ENCODE measurements at regions not wholly inside any gene's neighbourhood (a gene's known extent, or its start where the extent isn't known, plus 50 kb on each side); places are given as distances from the start of the nearest gene placed in this dataset.

DNA sequence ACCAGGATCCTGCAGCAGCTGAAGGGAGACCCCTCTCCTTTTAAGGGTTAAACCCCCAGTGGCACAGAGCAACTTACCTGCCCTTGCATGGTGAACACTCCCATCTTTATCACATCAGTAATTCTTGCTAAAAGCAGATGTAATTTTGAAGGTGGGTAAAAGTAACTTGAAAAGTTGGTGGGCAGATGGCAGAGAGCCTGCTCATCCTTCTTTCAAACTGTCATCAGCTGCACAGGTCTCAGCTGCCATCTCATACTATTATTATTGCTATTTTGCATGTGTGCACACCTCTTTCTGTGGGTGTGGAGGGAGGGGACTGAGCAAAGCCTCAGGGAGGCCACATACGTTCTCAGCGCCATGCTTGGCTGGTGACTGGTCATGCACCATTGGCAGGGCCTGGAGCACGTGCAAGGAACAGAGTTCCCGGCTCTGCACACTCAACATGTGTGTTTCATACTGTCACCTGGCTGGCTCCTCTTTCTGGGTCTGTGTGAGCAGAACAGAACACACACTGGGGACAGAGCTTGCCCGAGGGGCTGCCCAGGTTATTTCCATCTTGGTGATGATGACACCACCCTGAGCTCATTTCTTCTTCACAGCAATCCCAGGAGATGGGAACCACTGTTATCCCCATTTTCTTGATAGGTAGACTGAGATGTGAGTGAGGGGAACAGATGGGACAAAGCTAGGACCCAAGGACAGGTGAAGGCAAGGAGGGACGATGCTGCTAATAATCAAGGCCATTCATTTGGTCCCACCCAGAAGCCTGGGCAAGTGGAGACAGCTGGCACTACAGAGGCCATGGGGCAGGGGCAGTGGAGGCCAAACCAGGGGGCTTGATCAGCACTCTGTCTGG, 95.8 kb upstream of the KLF13 start:
- Histone ChIP-seq H3K27ac (ENCODE audit: low read length) (no peak overlapping the region), H3F3A (ENCODE audit: low read length, unreplicated experiment) (no peaks in the 10 kb centered on the region), H3K4me2 (ENCODE audit: low read length) (no peak overlapping the region), H3K79me2 (ENCODE audit: low read length) (no peaks in the 10 kb centered on the region), H3K9ac (ENCODE audit: low read length) (no peak overlapping the region), H4K20me1 (ENCODE audit: low read length) (no peaks in the 10 kb centered on the region), H3K36me3 (ENCODE audit: low read depth, low read length) (no peaks in the 10 kb centered on the region), H3K9me3 (ENCODE audit: low read length) (no peaks in the 10 kb centered on the region), H3K4me1 (ENCODE audit: insufficient read depth, low read length) (no peaks in the 10 kb centered on the region), H2AFZ (ENCODE audit: low read length) (no peak overlapping the region), H3K4me3 (ENCODE audit: low read length) (no peak overlapping the region), H3K9me2 (replicated peaks; ENCODE audit: low read length) (no peaks in the 10 kb centered on the region), H3K27me3 (ENCODE audit: low read length) (0 out of 2 replicates have a peak, but pooled peaks cover 5% of the 10 kb centered on the region)
- no peak for ATAC-seq
- BruUV-seq (replicated peaks) = no TSS peak
- ChIA-PET POLR2A (ENCODE audit: unreplicated experiment) (no interaction called here), CTCF (no interaction called here)
- intact Hi-C loops (cut with micrococcal nuclease) = no loop called here
- no peak for TF ChIP-seq EZH2 (IDR thresholded peaks at IDR 0.05; ENCODE audit: low read length, unreplicated experiment)
- no peak for TF ChIP-seq EZH2phosphoT487 (IDR thresholded peaks at IDR 0.05; ENCODE audit: borderline replicate concordance, low read length)
- TF ChIP-seq, protein P1, sequence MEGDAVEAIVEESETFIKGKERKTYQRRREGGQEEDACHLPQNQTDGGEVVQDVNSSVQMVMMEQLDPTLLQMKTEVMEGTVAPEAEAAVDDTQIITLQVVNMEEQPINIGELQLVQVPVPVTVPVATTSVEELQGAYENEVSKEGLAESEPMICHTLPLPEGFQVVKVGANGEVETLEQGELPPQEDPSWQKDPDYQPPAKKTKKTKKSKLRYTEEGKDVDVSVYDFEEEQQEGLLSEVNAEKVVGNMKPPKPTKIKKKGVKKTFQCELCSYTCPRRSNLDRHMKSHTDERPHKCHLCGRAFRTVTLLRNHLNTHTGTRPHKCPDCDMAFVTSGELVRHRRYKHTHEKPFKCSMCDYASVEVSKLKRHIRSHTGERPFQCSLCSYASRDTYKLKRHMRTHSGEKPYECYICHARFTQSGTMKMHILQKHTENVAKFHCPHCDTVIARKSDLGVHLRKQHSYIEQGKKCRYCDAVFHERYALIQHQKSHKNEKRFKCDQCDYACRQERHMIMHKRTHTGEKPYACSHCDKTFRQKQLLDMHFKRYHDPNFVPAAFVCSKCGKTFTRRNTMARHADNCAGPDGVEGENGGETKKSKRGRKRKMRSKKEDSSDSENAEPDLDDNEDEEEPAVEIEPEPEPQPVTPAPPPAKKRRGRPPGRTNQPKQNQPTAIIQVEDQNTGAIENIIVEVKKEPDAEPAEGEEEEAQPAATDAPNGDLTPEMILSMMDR (conservative IDR thresholded peaks at IDR 0.05; ENCODE audit: low read depth, low read length) = no peak
- DNase-seq = no peak

DNA sequence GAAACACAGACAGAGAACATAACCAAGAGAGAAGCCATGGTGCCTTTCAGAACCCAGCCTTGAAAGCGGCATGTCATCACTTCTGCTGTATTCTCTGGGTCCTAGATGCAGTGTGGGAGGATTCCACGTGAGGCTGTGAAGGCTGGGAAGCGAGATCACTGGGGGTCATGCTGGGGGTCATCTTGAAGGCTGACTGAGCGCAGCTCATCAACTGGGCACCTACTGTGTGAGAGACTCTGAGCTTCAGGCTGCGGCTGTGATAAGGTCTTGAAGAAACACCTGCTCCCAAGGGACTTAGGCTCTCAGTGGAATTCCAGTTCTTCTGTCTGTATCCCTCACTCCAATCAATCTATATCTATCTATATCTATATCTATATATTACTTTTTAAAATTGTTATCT, 91.8 kb upstream of the KLF13 start:
- POLR2A ChIA-PET (ENCODE audit: unreplicated experiment) = no interaction called here
- ATAC-seq (no peak), DNase-seq (no peak)
- Histone ChIP-seq H3F3A (ENCODE audit: low read length, unreplicated experiment) (no peaks in the 10 kb centered on the region), H4K20me1 (ENCODE audit: low read length) (no peaks in the 10 kb centered on the region), H3K36me3 (ENCODE audit: low read depth, low read length) (no peaks in the 10 kb centered on the region), H2AFZ (ENCODE audit: low read length) (no peak overlapping the region), H3K9me3 (ENCODE audit: low read length) (no peaks in the 10 kb centered on the region), H3K27ac (ENCODE audit: low read length) (no peak overlapping the region), H3K9me2 (replicated peaks; ENCODE audit: low read length) (no peaks in the 10 kb centered on the region), H3K9ac (ENCODE audit: low read length) (no peak overlapping the region), H3K4me2 (ENCODE audit: low read length) (no peak overlapping the region), H3K4me1 (ENCODE audit: insufficient read depth, low read length) (no peaks in the 10 kb centered on the region), H3K79me2 (ENCODE audit: low read length) (no peaks in the 10 kb centered on the region), H3K4me3 (ENCODE audit: low read length) (no peak overlapping the region), H3K27me3 (ENCODE audit: low read length) (0 out of 2 replicates have a peak, but pooled peaks cover 5% of the 10 kb centered on the region)
- intact Hi-C loops (cut with micrococcal nuclease) = no loop called here
- TF ChIP-seq EZH2 (IDR thresholded peaks at IDR 0.05; ENCODE audit: low read length, unreplicated experiment) (no peak), EZH2phosphoT487 (IDR thresholded peaks at IDR 0.05; ENCODE audit: borderline replicate concordance, low read length) (no peak)
- TF ChIP-seq, protein P1 (conservative IDR thresholded peaks at IDR 0.05; ENCODE audit: low read depth, low read length) = no peak
- BruUV-seq (replicated peaks) = no TSS peak
- CTCF ChIA-PET = no interaction called here
